ENCODE measurements at regions not wholly inside any gene's neighbourhood (a gene's known extent, or its start where the extent isn't known, plus 50 kb on each side); places are given as distances from the start of the nearest gene placed in this dataset.

- no peak for TF ChIP-seq JUND (IDR thresholded peaks at IDR 0.05; ENCODE audit: low read depth)
- no peak for DNase-seq (ENCODE audit: low read depth in 1 of 2, low spot score in 1 of 2)
- in situ Hi-C loops (cut with HindIII; ENCODE audit: low pct_unique_long_range_greater_than_20kb, low sequenced_read_pairs) = no loop called here
Observed at GRCh38 chr11:76281558-76281906, 75.2 kb upstream of the WNT11 start.

- DNase-seq (ENCODE audit: low read depth in 1 of 2, low spot score in 1 of 2) = no peak
- TF ChIP-seq JUND (IDR thresholded peaks at IDR 0.05; ENCODE audit: low read depth) = no peak
- in situ Hi-C loops (cut with HindIII; ENCODE audit: low pct_unique_long_range_greater_than_20kb, low sequenced_read_pairs) = no loop called here
Observed at GRCh38 chr11:76280882-76281557, 74.7 kb upstream of the WNT11 start.

GRCh38 chr11:76280151-76280881 lies 74.0 kb upstream of the WNT11 start:
- in situ Hi-C loops (cut with HindIII; ENCODE audit: low pct_unique_long_range_greater_than_20kb, low sequenced_read_pairs) = no loop called here
- no peak for DNase-seq (ENCODE audit: low read depth in 1 of 2, low spot score in 1 of 2)
- no peak for TF ChIP-seq JUND (IDR thresholded peaks at IDR 0.05; ENCODE audit: low read depth)

- no peak for DNase-seq (ENCODE audit: low read depth in 1 of 2, low spot score in 1 of 2)
- in situ Hi-C loops (cut with HindIII; ENCODE audit: low pct_unique_long_range_greater_than_20kb, low sequenced_read_pairs) = no loop called here
Observed at GRCh38 chr11:76279646-76280045, 73.3 kb upstream of the WNT11 start.

GRCh38 chr11:76279038-76279437 lies 72.7 kb upstream of the WNT11 start:
- in situ Hi-C loops (cut with HindIII; ENCODE audit: low pct_unique_long_range_greater_than_20kb, low sequenced_read_pairs) = no loop called here
- TF ChIP-seq JUND (IDR thresholded peaks at IDR 0.05; ENCODE audit: low read depth) = no peak
- no peak for DNase-seq (ENCODE audit: low read depth in 1 of 2, low spot score in 1 of 2)

More at GRCh38 chr11:76279646-76280045, 73.3 kb upstream of the WNT11 start:
- TF ChIP-seq JUND (IDR thresholded peaks at IDR 0.05; ENCODE audit: low read depth) = no peak

- no peak for DNase-seq (ENCODE audit: low read depth in 1 of 2, low spot score in 1 of 2)
- no peak for TF ChIP-seq JUND (IDR thresholded peaks at IDR 0.05; ENCODE audit: low read depth)
- in situ Hi-C loops (cut with HindIII; ENCODE audit: low pct_unique_long_range_greater_than_20kb, low sequenced_read_pairs) = no loop called here
Observed at GRCh38 chr11:76278526-76278925, 72.2 kb upstream of the WNT11 start.

- TF ChIP-seq JUND (IDR thresholded peaks at IDR 0.05; ENCODE audit: low read depth) = no peak
- in situ Hi-C loops (cut with HindIII; ENCODE audit: low pct_unique_long_range_greater_than_20kb, low sequenced_read_pairs) = no loop called here
- DNase-seq (ENCODE audit: low read depth in 1 of 2, low spot score in 1 of 2) = no peak
Observed at GRCh38 chr11:76277298-76278175, 71.2 kb upstream of the WNT11 start.

- DNase-seq (ENCODE audit: low read depth in 1 of 2, low spot score in 1 of 2) = no peak
- no peak for TF ChIP-seq JUND (IDR thresholded peaks at IDR 0.05; ENCODE audit: low read depth)
- in situ Hi-C loops (cut with HindIII; ENCODE audit: low pct_unique_long_range_greater_than_20kb, low sequenced_read_pairs) = no loop called here
Observed at GRCh38 chr11:76276781-76277155, 70.5 kb upstream of the WNT11 start.

- DNase-seq (ENCODE audit: low read depth in 1 of 2, low spot score in 1 of 2) = no peak
- no peak for TF ChIP-seq JUND (IDR thresholded peaks at IDR 0.05; ENCODE audit: low read depth)
- in situ Hi-C loops (cut with HindIII; ENCODE audit: low pct_unique_long_range_greater_than_20kb, low sequenced_read_pairs) = no loop called here
Observed at GRCh38 chr11:76276046-76276780, 69.9 kb upstream of the WNT11 start.

GRCh38 chr11:76275446-76275845 lies 69.1 kb upstream of the WNT11 start:
- in situ Hi-C loops (cut with HindIII; ENCODE audit: low pct_unique_long_range_greater_than_20kb, low sequenced_read_pairs) = no loop called here
- TF ChIP-seq JUND (IDR thresholded peaks at IDR 0.05; ENCODE audit: low read depth) = no peak
- no peak for DNase-seq (ENCODE audit: low read depth in 1 of 2, low spot score in 1 of 2)

- in situ Hi-C loops (cut with HindIII; ENCODE audit: low pct_unique_long_range_greater_than_20kb, low sequenced_read_pairs) = no loop called here
- DNase-seq (ENCODE audit: low read depth in 1 of 2, low spot score in 1 of 2) = no peak
- no peak for TF ChIP-seq JUND (IDR thresholded peaks at IDR 0.05; ENCODE audit: low read depth)
Observed at GRCh38 chr11:76271068-76271467, 64.8 kb upstream of the WNT11 start.

GRCh38 chr11:76270389-76270788 lies 64.1 kb upstream of the WNT11 start:
- TF ChIP-seq JUND (IDR thresholded peaks at IDR 0.05; ENCODE audit: low read depth) = no peak
- in situ Hi-C loops (cut with HindIII; ENCODE audit: low pct_unique_long_range_greater_than_20kb, low sequenced_read_pairs) = no loop called here
- DNase-seq (ENCODE audit: low read depth in 1 of 2, low spot score in 1 of 2) = no peak
